Keratinocyte (primary cell): ENCODE measurements at regions not wholly inside any gene's neighbourhood (a gene's known extent, or its start where the extent isn't known, plus 50 kb on each side); places are given as distances from the start of the nearest gene placed in this dataset.

Source experiments
- DNase-seq: peaks from one replicate; pipeline ENCODE4 v3.0.0-alpha.2; 2011; ENCODE audit warnings: low read depth, missing footprints, low spot score
- FAIRE-seq: peaks from 2 replicates; lab custom pipeline; 2011; peaks lifted over from hg19 to GRCh38; lab: Jason Lieb, UNC
- H2AFZ ChIP-seq: 2 replicates; pipeline ENCODE4 v1.6.0; 2012; ENCODE audit warnings: low read length, control low read depth, inconsistent platforms; ENCODE audit not compliant: control insufficient read depth
- H3K27ac ChIP-seq: 2 replicates; pipeline ENCODE4 v1.5.1; 2011; ENCODE audit warnings: low read length; ENCODE audit not compliant: control insufficient read depth, insufficient read depth
- H3K27me3 ChIP-seq: 3 replicates; pipeline ENCODE4 v1.6.0; 2011; ENCODE audit warnings: low read length; ENCODE audit not compliant: control insufficient read depth, insufficient read depth; ENCODE audit errors: extremely low read depth
- H3K36me3 ChIP-seq, 2 experiments: 2 replicates in 1 of 2; 3 replicates in 1 of 2; pipeline ENCODE4 v1.5.1; 2011; ENCODE audit warnings: low read length in 2 of 2, mild to moderate bottlenecking in 1 of 2; ENCODE audit not compliant: control insufficient read depth in 2 of 2, insufficient read depth in 2 of 2; ENCODE audit errors: extremely low read depth in 1 of 2
- H3K4me1 ChIP-seq: 3 replicates; pipeline ENCODE4 v1.5.1; 2011; ENCODE audit warnings: low read length; ENCODE audit not compliant: control insufficient read depth, insufficient read depth; ENCODE audit errors: extremely low read depth
- H3K4me2 ChIP-seq: 3 replicates; pipeline ENCODE4 v1.6.0; 2011; ENCODE audit warnings: low read depth, low read length; ENCODE audit not compliant: control insufficient read depth, insufficient read depth; ENCODE audit errors: extremely low read depth
- H3K4me3 ChIP-seq, 3 experiments: fragments of 200-600 bp in 1 of 3; sonication (generic) in 1 of 3; 2 replicates in 2 of 3; 3 replicates in 1 of 3; pipeline ENCODE4 v1.5.1; 2011 to 2016; ENCODE audit warnings: low read length in 3 of 3, mild to moderate bottlenecking in 3 of 3, control low read depth in 2 of 3, inconsistent platforms in 1 of 3, low read depth in 1 of 3, mixed read lengths in 1 of 3, mixed run types in 1 of 3, moderate library complexity in 1 of 3; ENCODE audit not compliant: control insufficient read depth in 2 of 3, insufficient read depth in 2 of 3; ENCODE audit errors: extremely low read depth in 1 of 3
- H3K79me2 ChIP-seq: 2 replicates; pipeline ENCODE4 v1.6.0; 2012; ENCODE audit warnings: low read length; ENCODE audit not compliant: control insufficient read depth, insufficient read depth
- H3K9ac ChIP-seq: 3 replicates; pipeline ENCODE4 v1.6.0; 2011; ENCODE audit warnings: low read length; ENCODE audit not compliant: control insufficient read depth, insufficient read depth; ENCODE audit errors: extremely low read depth
- H3K9me1 ChIP-seq: 3 replicates; pipeline ENCODE4 v1.6.0; 2011; ENCODE audit warnings: low read length; ENCODE audit not compliant: control insufficient read depth, insufficient read depth; ENCODE audit errors: extremely low read depth
- H3K9me3 ChIP-seq: 2 replicates; pipeline ENCODE4 v1.5.1; 2012; ENCODE audit warnings: low read depth, low read length; ENCODE audit not compliant: control insufficient read depth
- H4K20me1 ChIP-seq: 3 replicates; pipeline ENCODE4 v1.6.0; 2011; ENCODE audit warnings: low read length; ENCODE audit not compliant: control insufficient read depth, insufficient read depth; ENCODE audit errors: extremely low read depth
- CTCF ChIP-seq, 3 experiments: IDR thresholded peaks in 1 of 3; conservative IDR thresholded peaks in 1 of 3; optimal IDR thresholded peaks in 1 of 3; 2 replicates in 2 of 3; 3 replicates in 1 of 3; pipeline versions ENCODE3 to v1.5.1; 2011; ENCODE audit warnings: low read length in 3 of 3, mild to moderate bottlenecking in 3 of 3, moderate library complexity in 2 of 3, control low read depth in 1 of 3, inconsistent platforms in 1 of 3; ENCODE audit not compliant: insufficient read depth in 2 of 3; ENCODE audit errors: extremely low read depth in 1 of 3
- EZH2 ChIP-seq: IDR thresholded peaks from one replicate; pipeline ENCODE4 v1.6.1; 2012; ENCODE audit warnings: inconsistent platforms, mild to moderate bottlenecking, low read length, moderate library complexity
- dilution Hi-C: fragments of 300-500 bp; cut with MboI; formaldehyde crosslinking; loops from one replicate; pipeline ENCODE4 v1.7.0; 2020; ENCODE audit warnings: low sequenced_read_pairs; ENCODE audit not compliant: extremely low pct_ligation_motif_present

- Histone ChIP-seq H3K9ac (no peak overlapping the region), H3K27me3 (no peaks in the 10 kb centered on the region), H3K79me2 (no peaks in the 10 kb centered on the region), H3K36me3 (no peaks in the 10 kb centered on the region), H3K4me2 (no peak overlapping the region), H3K9me3 (no peaks in the 10 kb centered on the region), H3K27ac (no peak overlapping the region), H3K4me1 (no peaks in the 10 kb centered on the region), H4K20me1 (no peaks in the 10 kb centered on the region), H3K9me1 (no peaks in the 10 kb centered on the region), H3K4me3 (no peak overlapping the region), H2AFZ (no peak overlapping the region)
- dilution Hi-C loops: no loop called here
- DNase-seq: no peak
- TF ChIP-seq EZH2: no peak
- TF ChIP-seq CTCF (optimal IDR thresholded peaks at IDR 0.05 in 1 of 3, IDR thresholded peaks at IDR 0.05 in 1 of 3, conservative IDR thresholded peaks at IDR 0.05 in 1 of 3; ENCODE audit: extremely low read depth in 1 of 3, insufficient read depth in 2 of 3, low read length in 3 of 3): no peak
- no peak for FAIRE-seq
These were observed 163.5 kb upstream of the MXRA5 start for GRCh38 chrX:3509934-3510333.

- H3K9ac ChIP-seq: no peak overlapping the region
- H3K9me1 ChIP-seq: no peaks in the 10 kb centered on the region
- no peak for DNase-seq
- H3K27ac ChIP-seq: no peak overlapping the region
- H3K36me3 ChIP-seq: no peaks in the 10 kb centered on the region
- no peaks in the 10 kb centered on the region for H3K79me2 ChIP-seq
- H3K9me3 ChIP-seq: no peaks in the 10 kb centered on the region
- peaks cover 6% of the 10 kb centered on the region for H3K4me1 ChIP-seq
- H4K20me1 ChIP-seq: no peaks in the 10 kb centered on the region
- dilution Hi-C loops: no loop called here
- H3K4me3 ChIP-seq: no peak overlapping the region
- H3K27me3 ChIP-seq: no peaks in the 10 kb centered on the region
- no peak overlapping the region for H2AFZ ChIP-seq
- TF ChIP-seq EZH2: no peak
- no peak for TF ChIP-seq CTCF (optimal IDR thresholded peaks at IDR 0.05 in 1 of 3, IDR thresholded peaks at IDR 0.05 in 1 of 3, conservative IDR thresholded peaks at IDR 0.05 in 1 of 3; ENCODE audit: extremely low read depth in 1 of 3, insufficient read depth in 2 of 3, low read length in 3 of 3)
- H3K4me2 ChIP-seq: no peak overlapping the region
- FAIRE-seq: no peak
These were observed 158.5 kb upstream of the MXRA5 start for GRCh38 chrX:3504916-3505315.
